ENCODE measurements at regions not wholly inside any gene's neighbourhood (a gene's known extent, or its start where the extent isn't known, plus 50 kb on each side); places are given as distances from the start of the nearest gene placed in this dataset.

DNA sequence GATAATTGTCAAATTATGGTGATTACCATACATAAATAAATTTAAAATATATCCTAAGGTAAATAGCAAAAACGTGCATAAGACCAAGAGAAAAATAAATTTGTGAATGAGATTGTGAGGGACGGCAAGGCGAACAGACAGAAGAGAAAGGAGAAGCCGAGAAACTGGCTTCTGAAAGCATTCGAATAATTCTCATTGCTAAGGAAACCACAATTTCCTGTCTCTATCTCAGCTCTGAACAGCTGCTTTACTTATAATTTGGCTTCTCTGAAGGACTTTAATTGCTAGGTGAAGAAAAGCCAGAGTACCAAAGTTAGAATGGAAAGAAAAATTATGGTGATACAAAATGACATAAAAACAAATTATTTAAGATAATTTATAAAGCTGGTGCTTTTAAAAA, 79.0 kb upstream of the RGS17 start:
- no peak for FAIRE-seq
- WGBS, 2 experiments (ENCODE audit: extremely low coverage in 1 of 2, insufficient coverage in 1 of 2, insufficient read length in 1 of 2, insufficient replicate concordance in 2 of 2, low coverage in 1 of 2, low lambda C conversion rate in 2 of 2, missing lambda C conversion rate in 1 of 2): 80% methylated on average over 5 of the region's 5 CpGs; no CpG with 5 or more reads in 1 of the 2 experiments
- POLR2A ChIA-PET (ENCODE audit: partially characterized antibody): no interaction called here
- TF ChIP-seq CTBP2 (IDR thresholded peaks at IDR 0.05; ENCODE audit: borderline replicate concordance, insufficient read depth, insufficient read length, low read length): no peak
- no peak for TF ChIP-seq CREB1 (IDR thresholded peaks at IDR 0.05)
- no peak for TF ChIP-seq GABPA (IDR thresholded peaks at IDR 0.05; ENCODE audit: borderline replicate concordance, insufficient read depth, low read length)
- no peak for TF ChIP-seq TBP (IDR thresholded peaks at IDR 0.05; ENCODE audit: low read depth, low read length)
- TF ChIP-seq HDAC2 (IDR thresholded peaks at IDR 0.05; ENCODE audit: borderline replicate concordance in 1 of 2, low read depth in 2 of 2, low read length in 2 of 2): no peak
- no peak for TF ChIP-seq CBX8 (IDR thresholded peaks at IDR 0.05; ENCODE audit: borderline replicate concordance, low read depth, low read length)
- TF ChIP-seq SP2 (IDR thresholded peaks at IDR 0.05; ENCODE audit: low read length): no peak
- no peak for TF ChIP-seq RXRA (IDR thresholded peaks at IDR 0.05; ENCODE audit: insufficient read depth, low read depth, low read length)
- no peak for TF ChIP-seq HDAC6 (IDR thresholded peaks at IDR 0.05; ENCODE audit: low read depth, low read length)
- no peak for TF ChIP-seq TAF7 (optimal IDR thresholded peaks at IDR 0.05; ENCODE audit: borderline replicate concordance, low read depth, low read length)
- TF ChIP-seq, protein P1, sequence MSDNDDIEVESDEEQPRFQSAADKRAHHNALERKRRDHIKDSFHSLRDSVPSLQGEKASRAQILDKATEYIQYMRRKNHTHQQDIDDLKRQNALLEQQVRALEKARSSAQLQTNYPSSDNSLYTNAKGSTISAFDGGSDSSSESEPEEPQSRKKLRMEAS (IDR thresholded peaks at IDR 0.05): no peak
- TF ChIP-seq, protein P2, sequence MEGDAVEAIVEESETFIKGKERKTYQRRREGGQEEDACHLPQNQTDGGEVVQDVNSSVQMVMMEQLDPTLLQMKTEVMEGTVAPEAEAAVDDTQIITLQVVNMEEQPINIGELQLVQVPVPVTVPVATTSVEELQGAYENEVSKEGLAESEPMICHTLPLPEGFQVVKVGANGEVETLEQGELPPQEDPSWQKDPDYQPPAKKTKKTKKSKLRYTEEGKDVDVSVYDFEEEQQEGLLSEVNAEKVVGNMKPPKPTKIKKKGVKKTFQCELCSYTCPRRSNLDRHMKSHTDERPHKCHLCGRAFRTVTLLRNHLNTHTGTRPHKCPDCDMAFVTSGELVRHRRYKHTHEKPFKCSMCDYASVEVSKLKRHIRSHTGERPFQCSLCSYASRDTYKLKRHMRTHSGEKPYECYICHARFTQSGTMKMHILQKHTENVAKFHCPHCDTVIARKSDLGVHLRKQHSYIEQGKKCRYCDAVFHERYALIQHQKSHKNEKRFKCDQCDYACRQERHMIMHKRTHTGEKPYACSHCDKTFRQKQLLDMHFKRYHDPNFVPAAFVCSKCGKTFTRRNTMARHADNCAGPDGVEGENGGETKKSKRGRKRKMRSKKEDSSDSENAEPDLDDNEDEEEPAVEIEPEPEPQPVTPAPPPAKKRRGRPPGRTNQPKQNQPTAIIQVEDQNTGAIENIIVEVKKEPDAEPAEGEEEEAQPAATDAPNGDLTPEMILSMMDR (IDR thresholded peaks at IDR 0.05; ENCODE audit: control extremely low read depth in 1 of 3, insufficient read depth in 1 of 3, low read depth in 1 of 3, low read length in 3 of 3): no peak

More for the DNA sequence above, 79.0 kb upstream of the RGS17 start:
- H3K9me3 ChIP-seq (ENCODE audit: insufficient read depth in 2 of 2, low read depth in 1 of 2, low read length in 1 of 2): no peaks in the 10 kb centered on the region
- H4K91ac ChIP-seq (replicated peaks; ENCODE audit: insufficient read length, low read length): no peak overlapping the region
- no peak overlapping the region for H3K4me3 ChIP-seq (ENCODE audit: extremely low read depth in 1 of 4, insufficient read depth in 2 of 4, low read depth in 3 of 4, low read length in 4 of 4)
- H2BK20ac ChIP-seq (ENCODE audit: low read length): no peak overlapping the region
- H3K18ac ChIP-seq (ENCODE audit: extremely low read depth, low read length): no peak overlapping the region
- no peaks in the 10 kb centered on the region for H3K4me1 ChIP-seq (replicated peaks in 1 of 4; ENCODE audit: control insufficient read depth in 3 of 4, insufficient read depth in 4 of 4, low read length in 3 of 4)
- no peak overlapping the region for H2BK15ac ChIP-seq (ENCODE audit: low read length)
- no peak overlapping the region for H4K5ac ChIP-seq (ENCODE audit: insufficient read length, low read depth, low read length)
- H2AK5ac ChIP-seq (ENCODE audit: low read depth, low read length): no peak overlapping the region
- no peaks in the 10 kb centered on the region for H3K36me3 ChIP-seq (ENCODE audit: control insufficient read depth in 2 of 4, insufficient read depth in 4 of 4, low read length in 3 of 4)
- no peak overlapping the region for H3K23ac ChIP-seq (ENCODE audit: insufficient read length)
- no peak overlapping the region for H3K14ac ChIP-seq (ENCODE audit: insufficient read length)
- no peak overlapping the region for H3K4me2 ChIP-seq (ENCODE audit: insufficient read depth in 1 of 2, low read depth in 2 of 2, low read length in 2 of 2)
- DNase-seq (ENCODE audit: low read depth in 1 of 2, low spot score in 2 of 2): no peak
- H4K20me1 ChIP-seq (replicated peaks in 1 of 2; ENCODE audit: control insufficient read depth in 1 of 2, insufficient read depth in 2 of 2, low read length in 2 of 2): no peaks in the 10 kb centered on the region
- H3K79me2 ChIP-seq (ENCODE audit: control insufficient read depth in 1 of 2, insufficient read depth in 2 of 2, low read length in 2 of 2): no peaks in the 10 kb centered on the region
- no peak overlapping the region for H3K9ac ChIP-seq (replicated peaks in 1 of 4; ENCODE audit: extremely low read depth in 1 of 4, low read depth in 3 of 4, low read length in 3 of 4)
- no peak overlapping the region for H3K4ac ChIP-seq (replicated peaks; ENCODE audit: insufficient read length, low read depth, low read length)
- no peak overlapping the region for H3K56ac ChIP-seq (replicated peaks; ENCODE audit: insufficient read length, low read depth, low read length)
- no peak overlapping the region for H4K8ac ChIP-seq (ENCODE audit: extremely low read depth, insufficient read depth, low read length)
- no peaks in the 10 kb centered on the region for H3K79me1 ChIP-seq (ENCODE audit: low read depth, low read length)
- no peak overlapping the region for H2AFZ ChIP-seq (ENCODE audit: low read length)
- no peak overlapping the region for H2BK5ac ChIP-seq (ENCODE audit: low read depth, low read length)
- H3K27me3 ChIP-seq (replicated peaks in 1 of 4; ENCODE audit: control insufficient read depth in 3 of 4, extremely low read depth in 1 of 4, insufficient read depth in 3 of 4, low read length in 3 of 4): no peaks in the 10 kb centered on the region
- no peak overlapping the region for H2BK120ac ChIP-seq (replicated peaks; ENCODE audit: low read depth, low read length)
- CTCF ChIA-PET (ENCODE audit: partially characterized antibody): interaction anchor here (0.9 to 1.5 kb wide), 2 partner anchors 22 to 343 kb away, joined by 3 to 6 read pairs; no protein-coding TSS in a partner anchor
- no peak overlapping the region for H3K27ac ChIP-seq (ENCODE audit: low read depth, low read length)
- no peak overlapping the region for H2BK12ac ChIP-seq (ENCODE audit: low read depth, low read length)
- H3K23me2 ChIP-seq (ENCODE audit: low read depth, low read length): no peaks in the 10 kb centered on the region
